Choroid plexus epithelial cell (primary cell): ENCODE measurements at regions not wholly inside any gene's neighbourhood (a gene's known extent, or its start where the extent isn't known, plus 50 kb on each side); places are given as distances from the start of the nearest gene placed in this dataset.
"Not testable (repeated sequence)": the region's sequence is repeated elsewhere in the genome, so short reads cannot be mapped to it uniquely, and the experiment has no call there.

Experiments used
- DNase-seq: peaks from one replicate; pipeline ENCODE4 v3.0.0-alpha.2; 2010; ENCODE audit warnings: low read depth
- H3K4me3 ChIP-seq: 2 replicates; pipeline ENCODE4 v1.5.1; 2011; ENCODE audit warnings: low read depth, mild to moderate bottlenecking, control low read depth, low read length, moderate library complexity
- TF ChIP-seq, protein P1 (sequence below): conservative IDR thresholded peaks from 2 replicates; pipeline ENCODE4 v1.5.1; 2011; ENCODE audit warnings: low read depth, mild to moderate bottlenecking, control low read depth, inconsistent platforms, low read length, moderate library complexity

DNA sequence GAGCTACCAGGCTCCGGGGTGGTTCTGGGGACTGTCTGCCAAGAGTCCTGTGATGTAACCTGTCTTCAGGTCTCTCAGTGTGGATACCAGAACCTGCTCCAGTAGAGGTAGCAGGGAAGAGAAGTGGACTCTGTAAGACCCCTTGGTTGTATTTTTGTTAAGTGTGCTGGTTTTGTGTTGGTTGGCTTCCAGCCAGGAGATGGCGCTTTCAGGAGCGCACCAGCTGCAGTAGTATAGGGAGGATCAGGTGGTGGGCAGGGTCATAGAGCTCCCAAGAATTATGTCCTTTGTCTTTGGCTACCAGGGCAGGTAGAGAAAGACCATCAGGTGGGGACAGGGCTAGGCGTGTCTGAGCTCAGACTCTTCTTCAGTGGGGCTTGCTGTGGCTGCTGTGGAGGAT lies 1147.2 kb upstream of the ADGRL4 start:
- no peak overlapping the region for H3K4me3 ChIP-seq
- TF ChIP-seq, protein P1, sequence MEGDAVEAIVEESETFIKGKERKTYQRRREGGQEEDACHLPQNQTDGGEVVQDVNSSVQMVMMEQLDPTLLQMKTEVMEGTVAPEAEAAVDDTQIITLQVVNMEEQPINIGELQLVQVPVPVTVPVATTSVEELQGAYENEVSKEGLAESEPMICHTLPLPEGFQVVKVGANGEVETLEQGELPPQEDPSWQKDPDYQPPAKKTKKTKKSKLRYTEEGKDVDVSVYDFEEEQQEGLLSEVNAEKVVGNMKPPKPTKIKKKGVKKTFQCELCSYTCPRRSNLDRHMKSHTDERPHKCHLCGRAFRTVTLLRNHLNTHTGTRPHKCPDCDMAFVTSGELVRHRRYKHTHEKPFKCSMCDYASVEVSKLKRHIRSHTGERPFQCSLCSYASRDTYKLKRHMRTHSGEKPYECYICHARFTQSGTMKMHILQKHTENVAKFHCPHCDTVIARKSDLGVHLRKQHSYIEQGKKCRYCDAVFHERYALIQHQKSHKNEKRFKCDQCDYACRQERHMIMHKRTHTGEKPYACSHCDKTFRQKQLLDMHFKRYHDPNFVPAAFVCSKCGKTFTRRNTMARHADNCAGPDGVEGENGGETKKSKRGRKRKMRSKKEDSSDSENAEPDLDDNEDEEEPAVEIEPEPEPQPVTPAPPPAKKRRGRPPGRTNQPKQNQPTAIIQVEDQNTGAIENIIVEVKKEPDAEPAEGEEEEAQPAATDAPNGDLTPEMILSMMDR, result no peak
- DNase-seq, result no peak

DNA sequence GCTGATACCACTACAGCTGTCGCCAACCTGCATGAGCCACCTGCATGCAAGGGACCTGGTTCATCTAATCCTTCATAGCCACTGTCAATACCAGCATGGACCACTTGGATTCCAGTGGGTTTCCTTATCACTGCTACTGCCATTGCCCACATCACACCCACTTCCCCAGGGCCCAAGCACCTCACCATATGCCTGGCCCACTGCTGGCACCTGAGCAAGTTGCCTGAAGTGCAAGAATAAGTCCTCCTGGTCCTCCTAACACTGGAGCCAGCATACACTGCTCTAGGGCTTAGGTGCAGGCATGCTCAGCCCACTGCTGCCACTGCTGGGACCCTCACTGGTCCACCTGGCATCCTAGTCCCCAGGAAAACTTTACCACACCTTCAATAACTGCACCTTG lies 1136.8 kb upstream of the ADGRL4 start:
- H3K4me3 ChIP-seq, result no peak overlapping the region
- DNase-seq, result no peak
- TF ChIP-seq, protein P1, result no peak

DNA sequence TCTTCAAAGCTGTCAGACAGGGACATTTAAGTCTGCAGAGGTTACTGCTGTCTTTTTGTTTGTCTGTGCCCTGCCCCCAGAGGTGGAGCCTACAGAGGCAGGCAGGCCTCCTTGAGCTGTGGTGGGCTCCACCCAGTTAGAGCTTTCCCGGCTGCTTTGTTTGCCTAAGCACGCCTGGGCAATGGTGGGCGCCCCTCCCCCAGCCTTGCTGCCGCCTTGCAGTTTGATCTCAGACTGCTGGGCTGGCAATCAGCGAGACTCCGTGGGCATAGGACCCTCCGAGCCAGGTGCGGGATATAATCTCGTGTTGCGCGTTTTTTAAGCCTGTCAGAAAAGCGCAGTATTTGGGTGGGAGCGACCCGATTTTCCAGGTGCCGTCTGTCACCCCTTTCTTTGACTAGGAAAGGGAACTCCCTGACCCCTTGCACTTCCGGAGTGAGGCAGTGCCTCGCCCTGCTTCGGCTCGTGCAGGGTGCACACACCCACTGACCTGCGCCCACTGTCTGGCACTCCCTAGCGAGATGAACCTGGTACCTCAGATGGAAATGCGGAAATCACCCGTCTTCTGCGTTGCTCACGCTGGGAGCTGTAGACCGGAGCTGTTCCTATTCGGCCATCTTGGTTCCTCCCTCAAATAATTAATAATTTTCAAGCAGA lies 1131.5 kb upstream of the ADGRL4 start:
- H3K4me3 ChIP-seq, DNase-seq: not testable (repeated sequence)

DNA sequence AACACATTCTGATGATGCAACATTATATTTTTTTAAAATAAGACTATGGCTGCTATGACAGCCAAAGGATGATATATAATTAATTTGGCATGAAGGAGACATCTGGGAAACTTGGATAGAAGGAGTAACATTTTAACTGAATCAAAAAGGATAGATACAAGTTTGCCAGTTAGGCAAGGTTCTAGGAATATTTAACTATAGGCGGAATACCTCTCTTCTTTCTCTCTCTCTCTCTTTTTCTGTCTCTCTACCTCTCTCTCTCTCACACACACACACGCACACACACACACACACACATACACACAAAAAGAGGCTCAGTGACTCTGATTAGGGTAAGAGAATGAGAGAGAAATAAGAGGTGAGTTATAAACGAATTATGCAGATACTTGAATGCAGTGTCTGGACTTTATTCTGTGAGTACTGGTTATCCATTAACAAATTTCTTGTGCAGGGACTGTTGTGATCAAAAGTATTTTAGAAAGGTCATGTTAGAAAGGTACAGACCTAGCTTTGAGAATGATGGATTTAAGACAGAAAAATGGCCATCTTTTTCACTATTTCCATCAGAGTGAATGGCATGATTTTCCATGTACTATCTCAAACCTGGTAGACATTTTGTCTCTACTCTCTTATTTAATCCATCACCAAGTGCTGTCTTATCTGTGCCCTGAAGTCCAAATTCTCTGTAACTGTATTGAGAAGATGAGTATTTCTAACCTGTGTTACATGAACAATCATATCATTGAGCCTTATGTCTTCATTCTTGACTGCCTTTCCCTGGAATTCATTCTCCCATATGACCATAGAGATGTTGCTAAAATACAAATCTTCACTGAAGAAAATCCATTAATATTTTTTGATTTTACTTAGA lies 1106.9 kb upstream of the ADGRL4 start:
- H3K4me3 ChIP-seq, result no peak overlapping the region
- no peak for DNase-seq
- TF ChIP-seq, protein P1, result no peak

DNA sequence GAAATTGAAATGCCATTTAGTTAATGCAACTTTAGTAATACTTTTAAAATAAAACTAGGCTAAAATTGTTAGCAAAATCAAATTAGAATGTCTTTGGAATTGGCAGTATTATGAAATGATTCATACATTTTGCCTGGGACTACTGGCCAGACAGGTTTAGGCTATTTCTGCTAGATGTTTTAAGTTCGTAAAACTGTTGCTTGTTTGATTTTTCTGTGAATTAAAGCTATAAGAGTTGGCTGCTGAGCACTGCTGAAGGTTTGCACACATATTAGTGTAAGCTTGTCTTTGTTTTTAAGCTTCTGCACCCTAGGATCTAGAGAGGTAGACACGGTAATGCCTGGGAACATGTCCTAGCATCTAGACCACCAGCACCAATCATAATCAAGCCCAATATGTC lies 1094.6 kb upstream of the ADGRL4 start:
- H3K4me3 ChIP-seq, result no peak overlapping the region
- no peak for DNase-seq
- TF ChIP-seq, protein P1, result no peak

DNA sequence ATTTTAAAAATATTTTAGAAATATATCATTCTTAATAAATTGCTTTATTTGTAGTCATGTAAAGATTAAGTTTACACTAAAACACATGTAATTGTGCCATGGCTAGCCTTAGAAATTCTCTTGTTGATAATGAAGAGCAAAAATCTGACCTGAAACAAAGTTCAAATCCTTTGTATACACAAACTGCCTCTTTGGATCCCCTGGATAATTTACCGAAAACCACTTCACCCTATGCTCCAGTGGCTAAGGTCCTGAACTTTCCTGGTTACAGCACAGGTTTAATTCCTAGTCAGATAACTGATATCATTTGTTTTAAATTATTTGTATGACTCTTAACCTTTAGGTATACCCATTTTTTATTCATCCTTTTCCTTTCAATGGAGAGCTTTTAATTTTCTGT lies 1093.2 kb upstream of the ADGRL4 start:
- TF ChIP-seq, protein P1, result no peak
- H3K4me3 ChIP-seq, result no peak overlapping the region
- no peak for DNase-seq

DNA sequence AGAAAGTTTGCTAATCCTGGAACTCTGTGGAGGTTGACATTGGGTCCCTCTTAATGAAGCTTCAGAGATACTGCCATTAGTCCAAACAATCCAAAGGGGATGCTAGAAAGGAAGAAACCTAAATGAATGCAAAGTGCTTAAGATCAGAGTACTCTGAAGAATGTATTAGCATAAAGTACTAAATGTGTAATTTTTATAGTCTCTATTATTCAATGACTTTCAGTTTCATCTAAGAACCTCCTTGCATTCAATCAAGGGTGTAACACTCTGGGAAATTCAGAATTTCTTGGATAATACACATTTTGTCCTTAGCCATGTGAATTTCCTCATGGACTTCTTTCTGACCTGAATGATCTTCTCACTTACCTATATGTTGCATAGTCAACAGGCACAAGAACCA lies 1078.5 kb upstream of the ADGRL4 start:
- no peak for DNase-seq
- no peak overlapping the region for H3K4me3 ChIP-seq
- TF ChIP-seq, protein P1, result no peak
